ENCODE measurements at regions not wholly inside any gene's neighbourhood (a gene's known extent, or its start where the extent isn't known, plus 50 kb on each side); places are given as distances from the start of the nearest gene placed in this dataset.

GRCh38 chr5:8241558-8241957, 372.6 kb downstream of the MTRR start:
- FAIRE-seq: no peak
- TF ChIP-seq CTCF (IDR thresholded peaks at IDR 0.05; ENCODE audit: insufficient read depth, missing control alignments): no peak
- DNase-seq (ENCODE audit: insufficient read length, low spot score): no peak

- TF ChIP-seq CTCF (IDR thresholded peaks at IDR 0.05; ENCODE audit: insufficient read depth, missing control alignments): no peak
- DNase-seq (ENCODE audit: insufficient read length, low spot score) (no peak), FAIRE-seq (no peak)
Observed at GRCh38 chr5:8247049-8247899, 378.3 kb downstream of the MTRR start.

- DNase-seq (ENCODE audit: insufficient read length, low spot score) (no peak), FAIRE-seq (no peak)
- TF ChIP-seq CTCF (IDR thresholded peaks at IDR 0.05; ENCODE audit: insufficient read depth, missing control alignments): no peak
Observed at GRCh38 chr5:8253376-8253775, 384.4 kb downstream of the MTRR start.

- no peak for FAIRE-seq
- no peak for TF ChIP-seq CTCF (IDR thresholded peaks at IDR 0.05; ENCODE audit: insufficient read depth, missing control alignments)
- DNase-seq (ENCODE audit: insufficient read length, low spot score): no peak
Observed at GRCh38 chr5:8254674-8255073, 385.7 kb downstream of the MTRR start.

- no peak for FAIRE-seq
Observed at GRCh38 chr5:8258801-8259200, 389.9 kb downstream of the MTRR start.

GRCh38 chr5:8270246-8270645, 401.3 kb downstream of the MTRR start:
- no peak for FAIRE-seq
- TF ChIP-seq CTCF (IDR thresholded peaks at IDR 0.05; ENCODE audit: insufficient read depth, missing control alignments): no peak
- no peak for DNase-seq (ENCODE audit: insufficient read length, low spot score)

More at GRCh38 chr5:8258801-8259200, 389.9 kb downstream of the MTRR start:
- no peak for TF ChIP-seq CTCF (IDR thresholded peaks at IDR 0.05; ENCODE audit: insufficient read depth, missing control alignments)
- no peak for DNase-seq (ENCODE audit: insufficient read length, low spot score)

- no peak for TF ChIP-seq CTCF (IDR thresholded peaks at IDR 0.05; ENCODE audit: insufficient read depth, missing control alignments)
- FAIRE-seq (no peak), DNase-seq (ENCODE audit: insufficient read length, low spot score) (no peak)
Observed at GRCh38 chr5:8280711-8281363, 411.9 kb downstream of the MTRR start.

All from D721Med (cell line).